ENCODE measurements at regions not wholly inside any gene's neighbourhood (a gene's known extent, or its start where the extent isn't known, plus 50 kb on each side); places are given as distances from the start of the nearest gene placed in this dataset.

DNA sequence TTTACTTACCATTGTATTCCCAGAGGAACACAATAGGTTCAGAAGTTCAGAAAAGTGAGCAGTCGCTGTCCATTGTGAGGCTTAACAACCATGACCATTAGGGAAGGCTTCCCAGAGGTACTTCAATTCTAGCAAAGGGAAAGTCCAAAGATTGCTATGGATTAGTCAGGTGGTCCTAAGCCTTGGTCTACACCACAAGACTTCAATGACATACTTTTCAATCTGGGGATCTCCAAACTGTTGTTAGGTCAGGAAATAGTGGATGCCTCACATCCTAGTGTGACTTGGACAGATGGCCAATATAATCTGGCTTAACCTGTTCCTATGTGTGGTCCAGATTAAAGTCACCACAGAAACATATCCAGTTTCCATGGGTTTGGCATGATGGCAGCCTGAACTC is 118.0 kb downstream of the SPCS3 start:
- no peaks in the 10 kb centered on the region for H4K20me1 ChIP-seq (ENCODE audit: insufficient read depth)
- peaks cover 33% of the 10 kb centered on the region for H3F3A ChIP-seq (ENCODE audit: insufficient read depth)
- no peak overlapping the region for H2AFZ ChIP-seq
- no peak overlapping the region for H3K27ac ChIP-seq
- WGBS, 2 experiments (ENCODE audit: low coverage in 1 of 2, low lambda C conversion rate in 2 of 2, missing lambda C conversion rate in 2 of 2): 87 to 100% methylated on average over 1 of the region's 1 CpG
- H3K9me3 ChIP-seq (ENCODE audit: low read depth): no peaks in the 10 kb centered on the region
- in situ Hi-C loops (cut with MboI): no loop called here
- DNase-seq: no peak
- TF ChIP-seq EZH2 (IDR thresholded peaks at IDR 0.05; ENCODE audit: insufficient read depth, poor library complexity, severe bottlenecking): no peak
- no peak for TF ChIP-seq EZH2phosphoT487 (IDR thresholded peaks at IDR 0.05; ENCODE audit: insufficient read depth, low read depth)
- no peak overlapping the region for H3K4me3 ChIP-seq
- H3K4me1 ChIP-seq (ENCODE audit: insufficient read depth): peaks cover 44% of the 10 kb centered on the region
- no peak overlapping the region for H3K9ac ChIP-seq
- no peaks in the 10 kb centered on the region for H3K79me2 ChIP-seq (ENCODE audit: insufficient read depth)
- no peak overlapping the region for H3K4me2 ChIP-seq (ENCODE audit: unreplicated experiment)
- no peaks in the 10 kb centered on the region for H3K36me3 ChIP-seq (ENCODE audit: low read depth)
- H3K27me3 ChIP-seq (replicated peaks; ENCODE audit: insufficient read depth): no peaks in the 10 kb centered on the region
- no peaks in the 10 kb centered on the region for H3K9me2 ChIP-seq (ENCODE audit: insufficient read depth)

DNA sequence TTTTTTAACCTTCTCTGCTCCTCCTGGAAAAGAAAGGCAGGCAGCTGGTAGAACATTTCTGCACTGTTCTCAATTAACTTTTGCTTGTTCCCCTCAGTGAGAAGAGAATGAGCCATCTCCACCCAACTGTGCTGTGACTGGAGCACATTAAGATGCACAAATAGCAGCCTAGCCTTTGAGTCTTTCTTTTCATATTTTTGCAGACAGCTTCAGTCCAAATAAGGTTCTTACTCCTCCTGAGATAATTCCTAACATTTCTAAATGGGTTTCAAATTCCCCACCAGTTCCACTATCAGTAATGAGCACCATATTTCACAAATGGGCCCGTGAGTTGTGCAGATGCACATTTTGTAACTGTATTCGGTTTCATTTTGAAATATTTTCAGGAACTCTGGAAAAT is 118.6 kb downstream of the SPCS3 start:
- H2AFZ ChIP-seq: peak overlapping the region; percentile 19
- peak overlapping the region; percentile 8 for H3K4me2 ChIP-seq (ENCODE audit: unreplicated experiment)
- H3K4me1 ChIP-seq (ENCODE audit: insufficient read depth): peaks cover 48% of the 10 kb centered on the region
- WGBS, 2 experiments (ENCODE audit: low coverage in 1 of 2, low lambda C conversion rate in 2 of 2, missing lambda C conversion rate in 2 of 2): 26 to 37% methylated on average over 2 of the region's 2 CpGs
- TF ChIP-seq EZH2phosphoT487 (IDR thresholded peaks at IDR 0.05; ENCODE audit: insufficient read depth, low read depth) (no peak), EZH2 (IDR thresholded peaks at IDR 0.05; ENCODE audit: insufficient read depth, poor library complexity, severe bottlenecking) (no peak)
- in situ Hi-C loops (cut with MboI): no loop called here
- H3K9me2 ChIP-seq (ENCODE audit: insufficient read depth): no peaks in the 10 kb centered on the region
- no peaks in the 10 kb centered on the region for H3K36me3 ChIP-seq (ENCODE audit: low read depth)
- H3K27ac ChIP-seq: no peak overlapping the region
- H3K9ac ChIP-seq: no peak overlapping the region
- peaks cover 37% of the 10 kb centered on the region for H3F3A ChIP-seq (ENCODE audit: insufficient read depth)
- no peaks in the 10 kb centered on the region for H3K9me3 ChIP-seq (ENCODE audit: low read depth)
- H3K79me2 ChIP-seq (ENCODE audit: insufficient read depth): no peaks in the 10 kb centered on the region
- H3K4me3 ChIP-seq: peak overlapping the region; percentile 18; the same call in 1 of the 2 replicates
- no peaks in the 10 kb centered on the region for H4K20me1 ChIP-seq (ENCODE audit: insufficient read depth)
- DNase-seq: no peak
- no peaks in the 10 kb centered on the region for H3K27me3 ChIP-seq (replicated peaks; ENCODE audit: insufficient read depth)

DNA sequence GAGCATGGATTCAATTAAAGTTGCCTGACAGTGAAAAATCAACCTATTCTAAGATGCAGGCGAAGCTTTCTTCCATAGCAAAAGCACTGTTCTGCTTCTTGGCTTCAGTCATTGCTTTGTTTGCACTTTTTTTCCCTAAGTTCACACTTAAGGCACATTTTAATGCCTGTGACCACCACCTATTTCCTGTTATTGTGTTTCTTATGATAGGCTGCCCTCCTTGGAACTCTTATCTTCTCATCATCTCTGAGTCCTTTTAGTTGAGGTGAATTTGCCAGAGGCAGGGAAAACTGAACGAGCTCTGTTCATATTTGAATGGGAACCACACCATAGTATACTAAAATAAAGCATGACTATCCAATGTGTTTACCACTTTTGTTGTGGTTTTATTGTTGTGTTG is 119.8 kb downstream of the SPCS3 start:
- H3K27ac ChIP-seq: no peak overlapping the region
- 97 to 98% methylated on average over 2 of the region's 2 CpGs for WGBS, 2 experiments (ENCODE audit: low coverage in 1 of 2, low lambda C conversion rate in 2 of 2, missing lambda C conversion rate in 2 of 2)
- no peak overlapping the region for H3K4me3 ChIP-seq
- no peaks in the 10 kb centered on the region for H3K27me3 ChIP-seq (replicated peaks; ENCODE audit: insufficient read depth)
- no peak for DNase-seq
- H3K4me2 ChIP-seq (ENCODE audit: unreplicated experiment): no peak overlapping the region
- peaks cover 49% of the 10 kb centered on the region for H3F3A ChIP-seq (ENCODE audit: insufficient read depth)
- H3K9me2 ChIP-seq (ENCODE audit: insufficient read depth): no peaks in the 10 kb centered on the region
- peaks cover 53% of the 10 kb centered on the region for H3K4me1 ChIP-seq (ENCODE audit: insufficient read depth)
- in situ Hi-C loops (cut with MboI): no loop called here
- no peaks in the 10 kb centered on the region for H3K36me3 ChIP-seq (ENCODE audit: low read depth)
- H3K9ac ChIP-seq: no peak overlapping the region
- no peak overlapping the region for H2AFZ ChIP-seq
- H3K9me3 ChIP-seq (ENCODE audit: low read depth): no peaks in the 10 kb centered on the region
- H3K79me2 ChIP-seq (ENCODE audit: insufficient read depth): no peaks in the 10 kb centered on the region
- TF ChIP-seq EZH2 (IDR thresholded peaks at IDR 0.05; ENCODE audit: insufficient read depth, poor library complexity, severe bottlenecking): no peak
- no peak for TF ChIP-seq EZH2phosphoT487 (IDR thresholded peaks at IDR 0.05; ENCODE audit: insufficient read depth, low read depth)
- H4K20me1 ChIP-seq (ENCODE audit: insufficient read depth): no peaks in the 10 kb centered on the region

DNA sequence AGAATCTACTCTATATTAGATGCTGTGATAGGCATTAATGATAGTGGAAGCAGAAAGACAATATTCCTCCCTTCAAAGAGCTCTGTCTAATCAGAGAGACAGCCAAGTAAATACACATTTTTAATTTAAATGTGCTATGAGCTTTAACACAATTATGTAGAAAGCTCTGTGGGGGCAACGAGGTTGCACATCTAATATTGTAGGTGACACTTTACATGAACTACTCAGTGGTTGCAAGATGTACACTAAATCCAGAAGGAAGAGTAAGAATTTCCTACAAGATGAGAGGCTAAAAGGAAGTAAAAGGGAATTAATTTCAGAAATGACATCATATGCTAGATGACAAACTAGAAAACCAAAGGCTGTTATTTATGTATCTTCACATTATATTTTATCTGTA is 120.9 kb downstream of the SPCS3 start:
- Histone ChIP-seq H3K4me3 (no peak overlapping the region), H3K9me3 (ENCODE audit: low read depth) (no peaks in the 10 kb centered on the region), H3K79me2 (ENCODE audit: insufficient read depth) (no peaks in the 10 kb centered on the region), H3K4me1 (ENCODE audit: insufficient read depth) (peaks cover 49% of the 10 kb centered on the region), H3K4me2 (ENCODE audit: unreplicated experiment) (no peak overlapping the region), H3K27me3 (replicated peaks; ENCODE audit: insufficient read depth) (no peaks in the 10 kb centered on the region), H3K27ac (no peak overlapping the region), H4K20me1 (ENCODE audit: insufficient read depth) (no peaks in the 10 kb centered on the region), H3K9me2 (ENCODE audit: insufficient read depth) (no peaks in the 10 kb centered on the region), H3K36me3 (ENCODE audit: low read depth) (no peaks in the 10 kb centered on the region), H3K9ac (no peak overlapping the region), H2AFZ (no peak overlapping the region), H3F3A (ENCODE audit: insufficient read depth) (peaks cover 45% of the 10 kb centered on the region)
- in situ Hi-C loops (cut with MboI): no loop called here
- TF ChIP-seq EZH2phosphoT487 (IDR thresholded peaks at IDR 0.05; ENCODE audit: insufficient read depth, low read depth): no peak
- TF ChIP-seq EZH2 (IDR thresholded peaks at IDR 0.05; ENCODE audit: insufficient read depth, poor library complexity, severe bottlenecking): no peak
- DNase-seq: no peak
- 94 to 96% methylated on average over 1 of the region's 1 CpG for WGBS, 2 experiments (ENCODE audit: low coverage in 1 of 2, low lambda C conversion rate in 2 of 2, missing lambda C conversion rate in 2 of 2)

DNA sequence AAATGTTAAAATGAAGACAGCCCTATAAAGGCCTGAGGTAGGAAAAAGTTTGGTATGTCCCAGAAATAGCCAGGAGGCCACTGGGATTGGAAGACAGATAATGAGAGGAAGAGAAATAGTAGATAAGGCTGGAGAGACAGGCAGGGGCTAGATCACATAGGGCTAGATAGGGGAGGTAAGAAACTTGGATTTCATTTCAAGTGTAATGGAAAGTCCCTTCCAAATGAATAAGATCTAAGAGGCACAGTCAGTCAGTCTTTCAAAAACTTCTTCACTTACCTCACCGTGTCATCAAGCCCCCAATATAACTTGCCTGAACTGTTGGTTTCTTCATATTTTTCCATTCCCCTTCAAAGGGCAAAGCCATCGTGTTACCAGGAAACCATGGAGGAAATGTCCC is 121.8 kb downstream of the SPCS3 start:
- H3K27ac ChIP-seq: no peak overlapping the region

More for the DNA sequence above, 121.8 kb downstream of the SPCS3 start:
- Histone ChIP-seq H3K27me3 (replicated peaks; ENCODE audit: insufficient read depth) (no peaks in the 10 kb centered on the region), H3K9ac (no peak overlapping the region), H3K4me2 (ENCODE audit: unreplicated experiment) (no peak overlapping the region), H3K4me1 (ENCODE audit: insufficient read depth) (peaks cover 40% of the 10 kb centered on the region), H3K9me3 (ENCODE audit: low read depth) (no peaks in the 10 kb centered on the region), H3K4me3 (no peak overlapping the region), H3K9me2 (ENCODE audit: insufficient read depth) (no peaks in the 10 kb centered on the region), H3K79me2 (ENCODE audit: insufficient read depth) (no peaks in the 10 kb centered on the region), H3F3A (ENCODE audit: insufficient read depth) (peaks cover 36% of the 10 kb centered on the region), H2AFZ (no peak overlapping the region), H4K20me1 (ENCODE audit: insufficient read depth) (no peaks in the 10 kb centered on the region), H3K36me3 (ENCODE audit: low read depth) (no peaks in the 10 kb centered on the region)
- DNase-seq: no peak
- in situ Hi-C loops (cut with MboI): no loop called here
- WGBS, 2 experiments (ENCODE audit: low coverage in 1 of 2, low lambda C conversion rate in 2 of 2, missing lambda C conversion rate in 2 of 2): 91 to 98% methylated on average over 2 of the region's 2 CpGs
- TF ChIP-seq EZH2phosphoT487 (IDR thresholded peaks at IDR 0.05; ENCODE audit: insufficient read depth, low read depth) (no peak), EZH2 (IDR thresholded peaks at IDR 0.05; ENCODE audit: insufficient read depth, poor library complexity, severe bottlenecking) (no peak)
